ENCODE measurements at regions not wholly inside any gene's neighbourhood (a gene's known extent, or its start where the extent isn't known, plus 50 kb on each side); places are given as distances from the start of the nearest gene placed in this dataset.

- no peak for TF ChIP-seq SIN3A (IDR thresholded peaks at IDR 0.05; ENCODE audit: borderline replicate concordance, insufficient read depth, low read length)
- no peak for TF ChIP-seq TAF1 (IDR thresholded peaks at IDR 0.05; ENCODE audit: borderline replicate concordance, insufficient read depth, low read length)
- TF ChIP-seq FOXP2 (optimal IDR thresholded peaks at IDR 0.05; ENCODE audit: borderline replicate concordance, extremely low read depth, extremely low read length, insufficient read depth), result no peak
- no peak for TF ChIP-seq POLR2AphosphoS5 (IDR thresholded peaks at IDR 0.05; ENCODE audit: low read depth, low read length)
- TF ChIP-seq, protein P1, sequence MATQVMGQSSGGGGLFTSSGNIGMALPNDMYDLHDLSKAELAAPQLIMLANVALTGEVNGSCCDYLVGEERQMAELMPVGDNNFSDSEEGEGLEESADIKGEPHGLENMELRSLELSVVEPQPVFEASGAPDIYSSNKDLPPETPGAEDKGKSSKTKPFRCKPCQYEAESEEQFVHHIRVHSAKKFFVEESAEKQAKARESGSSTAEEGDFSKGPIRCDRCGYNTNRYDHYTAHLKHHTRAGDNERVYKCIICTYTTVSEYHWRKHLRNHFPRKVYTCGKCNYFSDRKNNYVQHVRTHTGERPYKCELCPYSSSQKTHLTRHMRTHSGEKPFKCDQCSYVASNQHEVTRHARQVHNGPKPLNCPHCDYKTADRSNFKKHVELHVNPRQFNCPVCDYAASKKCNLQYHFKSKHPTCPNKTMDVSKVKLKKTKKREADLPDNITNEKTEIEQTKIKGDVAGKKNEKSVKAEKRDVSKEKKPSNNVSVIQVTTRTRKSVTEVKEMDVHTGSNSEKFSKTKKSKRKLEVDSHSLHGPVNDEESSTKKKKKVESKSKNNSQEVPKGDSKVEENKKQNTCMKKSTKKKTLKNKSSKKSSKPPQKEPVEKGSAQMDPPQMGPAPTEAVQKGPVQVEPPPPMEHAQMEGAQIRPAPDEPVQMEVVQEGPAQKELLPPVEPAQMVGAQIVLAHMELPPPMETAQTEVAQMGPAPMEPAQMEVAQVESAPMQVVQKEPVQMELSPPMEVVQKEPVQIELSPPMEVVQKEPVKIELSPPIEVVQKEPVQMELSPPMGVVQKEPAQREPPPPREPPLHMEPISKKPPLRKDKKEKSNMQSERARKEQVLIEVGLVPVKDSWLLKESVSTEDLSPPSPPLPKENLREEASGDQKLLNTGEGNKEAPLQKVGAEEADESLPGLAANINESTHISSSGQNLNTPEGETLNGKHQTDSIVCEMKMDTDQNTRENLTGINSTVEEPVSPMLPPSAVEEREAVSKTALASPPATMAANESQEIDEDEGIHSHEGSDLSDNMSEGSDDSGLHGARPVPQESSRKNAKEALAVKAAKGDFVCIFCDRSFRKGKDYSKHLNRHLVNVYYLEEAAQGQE (IDR thresholded peaks at IDR 0.05; ENCODE audit: insufficient read depth in 1 of 2, low read depth in 2 of 2, low read length in 2 of 2), result no peak
Observed at GRCh38 chr9:71594541-71594940, 173.8 kb downstream of the CEMIP2 start.

- TF ChIP-seq FOXP2 (optimal IDR thresholded peaks at IDR 0.05; ENCODE audit: borderline replicate concordance, extremely low read depth, extremely low read length, insufficient read depth), result no peak
- TF ChIP-seq SIN3A (IDR thresholded peaks at IDR 0.05; ENCODE audit: borderline replicate concordance, insufficient read depth, low read length), result no peak
- TF ChIP-seq, protein P1 (IDR thresholded peaks at IDR 0.05; ENCODE audit: insufficient read depth in 1 of 2, low read depth in 2 of 2, low read length in 2 of 2), result no peak
- TF ChIP-seq TAF1 (IDR thresholded peaks at IDR 0.05; ENCODE audit: borderline replicate concordance, insufficient read depth, low read length), result no peak
- TF ChIP-seq POLR2AphosphoS5 (IDR thresholded peaks at IDR 0.05; ENCODE audit: low read depth, low read length), result no peak
Observed at GRCh38 chr9:71592400-71592799, 175.9 kb downstream of the CEMIP2 start.

DNA sequence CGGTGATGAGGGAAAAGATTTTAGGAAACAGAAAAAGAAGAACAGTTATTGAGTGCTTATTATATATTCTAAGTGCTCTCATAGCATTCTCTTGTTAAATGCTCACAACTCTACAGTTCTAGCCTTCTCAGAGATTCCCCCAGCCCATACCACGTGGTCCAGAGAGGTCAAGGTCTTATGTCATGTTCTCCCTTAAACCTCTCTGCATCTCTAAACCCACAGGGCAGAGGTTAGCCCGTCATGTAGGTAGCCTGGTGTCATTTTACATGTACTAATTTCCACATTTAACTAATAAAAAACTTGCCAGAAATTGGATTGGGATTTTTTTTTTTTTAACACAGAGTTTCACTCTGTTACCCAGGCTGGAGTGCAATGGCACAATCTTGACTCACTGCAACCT is 178.0 kb downstream of the CEMIP2 start:
- TF ChIP-seq, protein P1 (IDR thresholded peaks at IDR 0.05; ENCODE audit: insufficient read depth in 1 of 2, low read depth in 2 of 2, low read length in 2 of 2), result no peak
- no peak for TF ChIP-seq POLR2AphosphoS5 (IDR thresholded peaks at IDR 0.05; ENCODE audit: low read depth, low read length)
- TF ChIP-seq TAF1 (IDR thresholded peaks at IDR 0.05; ENCODE audit: borderline replicate concordance, insufficient read depth, low read length), result no peak
- TF ChIP-seq FOXP2 (optimal IDR thresholded peaks at IDR 0.05; ENCODE audit: borderline replicate concordance, extremely low read depth, extremely low read length, insufficient read depth), result no peak
- TF ChIP-seq SIN3A (IDR thresholded peaks at IDR 0.05; ENCODE audit: borderline replicate concordance, insufficient read depth, low read length), result no peak

- TF ChIP-seq SIN3A (IDR thresholded peaks at IDR 0.05; ENCODE audit: borderline replicate concordance, insufficient read depth, low read length) (no peak), TAF1 (IDR thresholded peaks at IDR 0.05; ENCODE audit: borderline replicate concordance, insufficient read depth, low read length) (no peak), POLR2AphosphoS5 (IDR thresholded peaks at IDR 0.05; ENCODE audit: low read depth, low read length) (no peak)
Observed at GRCh38 chr9:71589612-71590011, 178.7 kb downstream of the CEMIP2 start.

- TF ChIP-seq, protein P1 (IDR thresholded peaks at IDR 0.05; ENCODE audit: insufficient read depth in 1 of 2, low read depth in 2 of 2, low read length in 2 of 2), result no peak
- TF ChIP-seq TAF1 (IDR thresholded peaks at IDR 0.05; ENCODE audit: borderline replicate concordance, insufficient read depth, low read length) (no peak), POLR2AphosphoS5 (IDR thresholded peaks at IDR 0.05; ENCODE audit: low read depth, low read length) (no peak), SIN3A (IDR thresholded peaks at IDR 0.05; ENCODE audit: borderline replicate concordance, insufficient read depth, low read length) (no peak)
Observed at GRCh38 chr9:71587576-71588362, 180.5 kb downstream of the CEMIP2 start.

Measured in PFSK-1 (cell line).